ENCODE measurements at regions not wholly inside any gene's neighbourhood (a gene's known extent, or its start where the extent isn't known, plus 50 kb on each side); places are given as distances from the start of the nearest gene placed in this dataset.
"Not testable (repeated sequence)": the region's sequence is repeated elsewhere in the genome, so short reads cannot be mapped to it uniquely, and the experiment has no call there.

DNA sequence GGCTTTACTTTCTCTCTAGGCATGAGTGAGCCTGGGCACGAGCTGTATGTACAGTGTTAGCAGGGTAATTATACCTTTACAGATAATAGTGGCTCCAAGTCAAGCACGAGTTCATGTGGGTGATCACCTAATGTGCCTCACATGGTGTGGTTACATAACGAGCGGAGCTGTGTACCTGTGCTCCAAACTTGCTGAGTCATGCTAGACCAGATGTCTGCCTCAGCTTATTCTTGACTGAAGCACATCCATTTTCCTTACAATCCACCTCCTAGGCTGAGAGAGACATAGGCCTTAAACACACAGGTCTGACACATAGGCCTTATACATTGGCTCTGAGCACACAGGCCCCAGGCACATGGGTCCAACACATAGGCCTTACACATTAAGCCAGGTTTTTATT is 426.6 kb downstream of the GPAT3 start:
- Mint-ChIP-seq H3K4me1 (no peaks in the 10 kb centered on the region), H3K4me3 (no peak overlapping the region), H3K27ac (no peak overlapping the region), H3K27me3 (no peaks in the 10 kb centered on the region), H3K36me3 (ENCODE audit: low read depth) (no peaks in the 10 kb centered on the region), H3K9me3 (peaks cover 3% of the 10 kb centered on the region)
- DNase-seq (no peak), ATAC-seq (no peak)

DNA sequence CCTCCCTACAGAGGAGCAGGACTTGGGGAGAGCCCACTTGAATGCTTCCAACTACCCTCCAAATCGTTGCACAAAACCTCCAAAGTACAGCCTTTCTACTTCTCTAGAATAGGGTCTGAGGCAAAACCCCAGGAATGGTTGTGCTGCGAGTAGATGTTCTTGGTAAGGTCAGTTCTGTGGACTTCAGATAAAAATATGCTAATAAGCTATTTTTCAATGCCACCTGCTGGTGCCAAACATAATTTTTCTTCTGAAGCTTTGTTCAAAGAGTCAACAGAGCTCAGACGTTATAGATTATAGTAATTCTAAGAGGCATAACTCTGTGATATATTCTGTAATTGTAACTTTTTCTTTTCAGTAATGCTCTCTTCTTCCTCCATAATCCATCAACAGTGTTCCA is 425.7 kb downstream of the GPAT3 start:
- ATAC-seq: no peak
- Mint-ChIP-seq H3K27me3 (no peaks in the 10 kb centered on the region), H3K4me3 (no peak overlapping the region), H3K9me3 (peaks cover 3% of the 10 kb centered on the region), H3K36me3 (ENCODE audit: low read depth) (no peaks in the 10 kb centered on the region), H3K27ac (no peak overlapping the region), H3K4me1 (no peaks in the 10 kb centered on the region)
- DNase-seq: no peak

DNA sequence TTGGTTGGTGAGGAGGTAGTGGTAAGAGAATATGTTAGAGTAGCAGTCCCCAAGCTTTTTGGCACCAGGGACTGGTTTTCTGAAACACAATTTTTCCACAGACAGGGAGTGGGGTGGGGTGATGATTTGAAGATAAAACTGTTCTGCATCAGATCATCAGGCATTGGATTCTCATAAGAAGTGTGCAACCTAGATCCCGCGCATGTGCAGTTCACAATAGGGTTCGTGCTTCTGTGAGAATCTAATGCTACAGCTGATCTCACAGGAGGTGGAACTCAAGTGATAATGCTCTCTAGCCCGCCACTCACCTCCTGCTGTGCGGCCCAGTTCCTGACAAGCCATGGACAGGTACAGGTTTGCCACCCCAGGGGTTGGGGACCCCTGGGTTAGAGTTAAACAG is 423.3 kb downstream of the GPAT3 start:
- DNase-seq (no peak), ATAC-seq (no peak)
- Mint-ChIP-seq H3K27me3 (no peaks in the 10 kb centered on the region), H3K4me3 (no peak overlapping the region), H3K4me1 (no peaks in the 10 kb centered on the region), H3K9me3 (no peaks in the 10 kb centered on the region), H3K36me3 (ENCODE audit: low read depth) (no peaks in the 10 kb centered on the region), H3K27ac (no peak overlapping the region)

DNA sequence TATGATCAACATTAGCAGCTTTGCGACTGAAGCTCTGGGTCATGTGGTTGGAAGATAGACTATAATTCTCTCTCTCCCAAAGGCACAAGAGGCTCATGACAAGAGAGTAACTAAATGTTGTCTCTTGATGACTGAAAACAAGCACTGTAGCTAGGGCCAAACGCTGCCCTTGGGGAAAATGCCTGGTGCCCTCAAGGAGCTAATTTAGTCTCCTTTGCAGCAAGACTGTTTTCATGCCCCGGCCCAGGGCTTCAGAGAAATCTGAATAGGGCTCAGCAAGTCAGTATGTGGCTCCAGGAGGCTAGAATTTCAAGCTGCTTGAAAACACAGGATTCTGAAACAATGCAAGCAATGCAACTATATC is 411.9 kb downstream of the GPAT3 start:
- H3K4me3 Mint-ChIP-seq: no peak overlapping the region
- H3K27me3 Mint-ChIP-seq: no peaks in the 10 kb centered on the region
- H3K4me1 Mint-ChIP-seq: no peaks in the 10 kb centered on the region
- H3K27ac Mint-ChIP-seq: no peak overlapping the region
- ATAC-seq: no peak
- no peak for DNase-seq
- H3K9me3 Mint-ChIP-seq: no peaks in the 10 kb centered on the region
- H3K36me3 Mint-ChIP-seq (ENCODE audit: low read depth): no peaks in the 10 kb centered on the region

DNA sequence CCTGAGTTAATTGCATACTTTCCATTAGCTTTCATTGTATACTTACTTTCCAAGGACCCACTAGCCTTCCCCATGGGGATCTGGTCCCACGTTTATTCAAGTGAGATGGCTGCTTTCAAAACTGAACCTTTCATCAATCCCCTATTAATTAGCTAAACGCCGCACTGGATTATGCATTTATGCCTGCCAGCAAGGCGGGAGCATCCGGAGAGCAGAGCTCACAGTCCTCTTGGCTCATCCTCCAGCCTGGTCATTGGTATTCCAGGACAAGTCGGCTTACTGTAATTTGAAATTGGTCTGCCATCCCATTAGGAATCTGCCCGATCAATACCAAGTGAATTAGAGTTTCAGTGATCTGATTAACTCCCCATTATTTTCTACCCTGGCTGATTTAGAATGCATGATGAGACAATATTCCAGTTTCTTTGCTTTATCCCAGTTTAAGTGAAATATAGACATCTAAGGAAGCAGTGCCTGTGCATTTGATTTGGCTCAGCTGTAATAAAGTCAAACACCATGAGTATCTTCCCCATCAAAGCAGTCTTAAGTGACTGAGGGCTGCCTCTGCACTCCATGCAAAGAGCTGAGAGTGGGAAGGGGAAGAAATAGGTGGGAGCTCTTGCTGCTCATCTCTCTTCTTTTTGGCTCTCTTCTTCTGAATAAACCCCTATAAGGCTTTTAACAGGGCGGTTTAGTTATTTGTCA is 411.4 kb downstream of the GPAT3 start:
- no peak overlapping the region for H3K4me3 Mint-ChIP-seq
- no peak overlapping the region for H3K27ac Mint-ChIP-seq
- ATAC-seq (no peak), DNase-seq (no peak)
- no peaks in the 10 kb centered on the region for H3K27me3 Mint-ChIP-seq
- no peaks in the 10 kb centered on the region for H3K9me3 Mint-ChIP-seq
- no peaks in the 10 kb centered on the region for H3K36me3 Mint-ChIP-seq (ENCODE audit: low read depth)
- H3K4me1 Mint-ChIP-seq: no peaks in the 10 kb centered on the region

DNA sequence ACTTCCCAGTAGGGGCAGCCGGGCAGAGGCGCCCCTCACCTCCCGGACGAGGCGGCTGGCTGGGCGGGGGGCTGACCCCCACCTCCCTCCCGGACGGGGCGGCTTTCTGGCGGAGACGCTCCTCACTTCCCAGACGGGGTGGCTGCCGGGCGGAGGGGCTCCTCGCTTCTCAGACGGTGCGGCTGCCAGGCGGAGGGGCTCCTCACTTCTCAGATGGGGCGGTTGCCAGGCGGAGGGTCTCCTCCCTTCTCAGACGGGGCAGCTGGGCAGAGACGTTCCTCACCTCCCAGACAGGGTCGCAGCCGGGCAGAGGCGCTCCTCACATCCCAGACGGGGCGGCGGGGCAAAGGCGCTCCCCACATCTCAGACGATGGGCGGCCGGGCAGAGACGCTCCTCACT is 407.8 kb downstream of the GPAT3 start:
- DNase-seq; H3K36me3 Mint-ChIP-seq (ENCODE audit: low read depth); H3K27me3 Mint-ChIP-seq; H3K27ac Mint-ChIP-seq; ATAC-seq; H3K4me1 Mint-ChIP-seq; H3K9me3 Mint-ChIP-seq; H3K4me3 Mint-ChIP-seq: not testable (repeated sequence)

DNA sequence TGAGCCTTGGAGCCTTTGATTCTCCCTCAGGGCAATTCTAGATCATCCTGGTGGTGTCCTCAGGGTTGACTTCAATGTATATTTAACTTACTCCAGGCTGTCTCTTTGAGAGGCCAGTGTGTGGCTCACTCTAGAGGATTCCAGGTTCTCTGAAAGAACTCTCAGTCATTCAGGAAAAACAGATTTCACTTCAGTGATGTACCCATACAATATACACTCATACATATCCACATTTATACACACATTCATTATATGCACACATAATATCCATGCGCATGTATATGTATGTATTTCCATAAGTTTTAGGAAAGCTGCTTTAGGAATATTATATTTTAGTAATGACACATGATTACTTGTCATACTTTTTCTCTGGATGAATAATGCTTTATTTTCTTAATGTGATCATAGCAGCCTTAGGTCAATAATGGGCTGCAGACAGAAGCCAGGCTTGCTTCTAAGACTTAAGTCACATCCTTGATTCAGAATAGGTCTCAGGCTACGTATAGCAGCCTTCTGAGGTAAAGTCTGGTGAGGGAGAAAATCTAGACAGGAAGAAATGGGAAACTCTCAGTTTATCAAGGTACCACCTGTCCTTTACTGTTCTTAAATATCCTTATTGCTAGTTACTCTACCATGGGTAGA is 397.0 kb downstream of the GPAT3 start:
- ATAC-seq: no peak

DNA sequence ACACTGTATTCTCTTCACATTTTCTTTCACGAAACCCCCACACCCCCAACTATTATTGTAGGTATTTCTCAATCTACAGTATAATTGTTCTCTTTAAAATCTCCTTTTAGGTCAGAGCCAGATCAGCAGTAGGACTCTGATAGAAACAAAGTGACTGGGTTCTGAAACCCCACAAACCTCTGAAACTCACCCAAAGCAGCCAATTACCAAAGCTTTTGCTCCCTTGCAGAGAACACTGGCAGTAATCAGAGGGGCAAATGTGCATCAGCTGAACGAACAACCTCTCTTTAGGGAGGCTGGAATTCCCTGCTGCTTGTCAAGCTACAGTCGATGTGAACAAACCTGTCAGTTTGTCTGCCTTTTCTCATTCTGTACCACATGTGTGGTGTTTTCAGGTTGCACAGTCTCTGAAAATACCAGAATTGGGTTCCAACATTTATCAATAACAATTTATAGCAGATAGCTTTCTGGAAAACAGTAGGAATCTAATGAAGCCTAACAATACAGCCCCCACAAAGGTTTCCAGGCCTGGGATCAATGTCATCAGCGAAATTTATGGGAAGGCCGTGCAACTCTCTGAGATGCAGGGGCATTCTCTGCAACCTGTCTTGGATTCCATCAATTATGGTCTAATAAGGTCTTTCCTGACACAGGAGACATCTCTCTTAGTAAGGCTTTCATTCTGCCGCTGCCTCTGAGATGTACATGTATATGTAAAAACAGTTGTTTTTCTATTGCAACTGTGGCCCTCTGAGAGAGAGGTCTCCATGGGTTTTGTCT is 395.9 kb downstream of the GPAT3 start:
- peaks cover 2% of the 10 kb centered on the region for H3K27me3 Mint-ChIP-seq
- no peak for ATAC-seq
- H3K36me3 Mint-ChIP-seq (ENCODE audit: low read depth): no peaks in the 10 kb centered on the region
- no peak for DNase-seq
- H3K9me3 Mint-ChIP-seq: no peaks in the 10 kb centered on the region
- no peak overlapping the region for H3K27ac Mint-ChIP-seq
- no peaks in the 10 kb centered on the region for H3K4me1 Mint-ChIP-seq
- no peak overlapping the region for H3K4me3 Mint-ChIP-seq

More for the DNA sequence above, 397.0 kb downstream of the GPAT3 start:
- no peaks in the 10 kb centered on the region for H3K9me3 Mint-ChIP-seq
- H3K36me3 Mint-ChIP-seq (ENCODE audit: low read depth): no peaks in the 10 kb centered on the region
- H3K4me3 Mint-ChIP-seq: no peak overlapping the region
- H3K4me1 Mint-ChIP-seq: no peaks in the 10 kb centered on the region
- peaks cover 2% of the 10 kb centered on the region for H3K27me3 Mint-ChIP-seq
- DNase-seq: no peak
- H3K27ac Mint-ChIP-seq: no peak overlapping the region

DNA sequence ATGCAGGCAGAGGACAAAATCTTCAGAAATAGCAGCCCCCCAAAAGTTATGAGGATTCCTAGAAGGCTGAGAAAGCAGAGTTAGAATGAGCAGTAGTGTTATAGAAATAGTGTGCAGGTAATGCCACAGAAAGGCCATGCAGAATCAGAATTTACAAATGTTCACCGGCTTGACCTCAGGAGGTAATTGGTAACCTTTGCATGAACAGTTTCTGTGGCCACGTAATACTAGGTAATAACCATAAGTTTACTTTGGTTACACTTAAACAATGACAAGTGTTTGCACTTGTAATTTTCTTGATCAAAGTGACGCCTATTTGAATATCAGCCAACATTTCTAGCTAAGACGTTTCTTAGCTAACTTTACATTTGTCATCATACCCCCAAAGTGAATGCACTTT is 393.6 kb downstream of the GPAT3 start:
- ATAC-seq (no peak), DNase-seq (no peak)
- Mint-ChIP-seq H3K4me3 (no peak overlapping the region), H3K27me3 (no peaks in the 10 kb centered on the region), H3K4me1 (no peaks in the 10 kb centered on the region), H3K27ac (no peak overlapping the region), H3K9me3 (no peaks in the 10 kb centered on the region), H3K36me3 (ENCODE audit: low read depth) (no peaks in the 10 kb centered on the region)

DNA sequence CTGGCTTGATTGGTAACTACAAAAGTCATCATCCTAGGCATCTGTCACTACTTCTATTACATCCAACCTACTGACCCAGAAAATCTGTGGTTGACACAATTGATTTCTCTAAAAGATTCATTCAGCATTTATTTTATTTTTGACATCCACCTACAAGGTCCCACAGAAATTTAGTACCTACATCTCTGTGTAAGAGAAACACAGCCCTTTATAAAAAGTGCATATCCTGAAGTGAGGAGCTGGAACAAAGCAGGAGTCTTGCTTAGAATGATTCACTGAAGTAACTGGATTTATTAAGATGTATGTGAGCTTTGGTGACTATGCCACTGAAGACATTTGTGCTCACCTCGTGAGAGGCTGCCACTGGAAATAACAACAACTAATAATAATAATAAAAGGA is 391.0 kb downstream of the GPAT3 start:
- Mint-ChIP-seq H3K9me3 (no peaks in the 10 kb centered on the region), H3K4me3 (no peak overlapping the region), H3K36me3 (ENCODE audit: low read depth) (no peaks in the 10 kb centered on the region), H3K27me3 (no peaks in the 10 kb centered on the region), H3K27ac (no peak overlapping the region), H3K4me1 (no peaks in the 10 kb centered on the region)
- DNase-seq (no peak), ATAC-seq (no peak)

DNA sequence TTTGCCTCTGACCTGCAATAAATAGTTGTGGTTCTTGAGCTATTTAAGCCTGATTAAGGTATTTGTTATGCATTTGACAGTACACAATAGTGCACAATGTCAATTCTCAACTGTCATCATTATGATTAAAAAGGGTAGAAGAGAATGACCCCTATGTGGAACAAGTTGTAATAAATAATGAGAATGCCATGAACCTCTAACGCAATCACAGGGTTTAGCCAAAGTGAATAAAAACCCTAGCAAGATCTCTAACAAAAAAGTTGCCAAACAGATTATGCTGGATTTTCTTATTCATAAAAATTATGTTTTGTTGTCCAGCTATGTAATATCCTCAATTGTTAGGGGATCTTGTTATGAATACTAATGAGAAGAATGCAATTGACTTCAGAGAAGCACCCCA is 387.4 kb downstream of the GPAT3 start:
- Mint-ChIP-seq H3K36me3 (ENCODE audit: low read depth) (no peaks in the 10 kb centered on the region), H3K4me3 (no peak overlapping the region), H3K4me1 (no peaks in the 10 kb centered on the region), H3K27ac (no peak overlapping the region), H3K27me3 (no peaks in the 10 kb centered on the region), H3K9me3 (no peaks in the 10 kb centered on the region)
- ATAC-seq (no peak), DNase-seq (no peak)

DNA sequence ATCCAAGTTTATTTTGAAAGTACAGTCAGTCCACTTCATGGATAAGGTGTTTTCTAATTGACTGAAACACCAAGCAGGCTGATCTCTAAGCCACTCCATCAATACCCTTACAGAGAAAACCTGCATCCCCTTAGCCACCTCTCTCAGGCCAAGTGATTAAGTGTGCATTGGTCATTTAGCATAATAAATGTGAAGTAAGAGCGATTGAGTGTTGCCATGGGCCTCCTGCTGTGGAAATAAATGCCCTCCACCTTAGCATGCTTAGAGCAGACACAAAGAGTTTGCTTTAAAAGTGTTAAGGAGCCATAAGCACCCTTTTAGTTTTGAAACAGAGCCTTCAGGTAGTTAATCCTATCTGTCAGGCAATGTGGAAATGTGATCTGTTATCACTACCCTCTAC is 386.5 kb downstream of the GPAT3 start:
- no peaks in the 10 kb centered on the region for H3K9me3 Mint-ChIP-seq
- no peaks in the 10 kb centered on the region for H3K36me3 Mint-ChIP-seq (ENCODE audit: low read depth)
- no peak overlapping the region for H3K4me3 Mint-ChIP-seq
- no peak overlapping the region for H3K27ac Mint-ChIP-seq
- ATAC-seq: no peak
- H3K4me1 Mint-ChIP-seq: no peaks in the 10 kb centered on the region
- no peaks in the 10 kb centered on the region for H3K27me3 Mint-ChIP-seq
- no peak for DNase-seq

DNA sequence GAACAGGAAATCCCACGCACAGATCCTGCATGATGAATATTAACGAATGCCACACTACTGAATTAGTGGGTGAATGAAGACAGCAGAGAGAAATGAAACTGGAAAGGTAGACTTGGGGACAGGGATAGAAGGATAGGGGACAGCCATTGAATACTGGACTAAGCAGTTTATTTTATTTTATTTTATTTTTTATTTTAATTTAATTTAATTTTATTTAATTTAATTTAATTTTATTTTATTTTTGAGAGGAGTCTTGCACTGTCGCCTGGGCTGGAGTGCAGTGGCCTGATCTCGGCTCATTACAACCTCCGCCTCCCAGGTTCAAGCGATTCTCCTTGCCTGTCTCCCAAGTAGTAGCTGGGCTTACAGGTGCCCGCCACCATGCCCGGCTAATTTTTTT is 385.2 kb downstream of the GPAT3 start:
- DNase-seq (no peak), ATAC-seq (no peak)
- Mint-ChIP-seq H3K36me3 (ENCODE audit: low read depth) (no peaks in the 10 kb centered on the region), H3K27me3 (no peaks in the 10 kb centered on the region), H3K9me3 (no peaks in the 10 kb centered on the region), H3K4me3 (no peak overlapping the region), H3K4me1 (no peaks in the 10 kb centered on the region), H3K27ac (no peak overlapping the region)

DNA sequence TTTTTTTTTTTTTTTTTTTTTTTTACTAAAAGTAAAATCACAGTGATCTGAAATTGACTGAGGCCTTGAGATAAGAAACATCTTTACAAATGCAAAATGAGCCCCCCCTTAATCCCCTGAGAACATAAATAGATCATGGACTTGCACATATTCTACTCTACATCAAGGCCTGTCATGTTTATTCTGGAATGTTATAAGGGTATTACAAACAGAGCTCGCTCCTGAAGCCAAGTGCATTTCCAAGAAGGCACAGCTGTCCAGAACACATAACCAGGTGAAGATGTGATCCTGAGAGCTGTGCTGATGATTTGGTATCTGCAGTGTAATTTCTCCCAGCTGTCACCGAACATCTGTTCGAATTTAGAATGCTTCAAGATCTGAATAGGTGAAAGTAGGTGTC is 384.5 kb downstream of the GPAT3 start:
- no peaks in the 10 kb centered on the region for H3K4me1 Mint-ChIP-seq
- H3K27ac Mint-ChIP-seq: no peak overlapping the region
- ATAC-seq: no peak

DNA sequence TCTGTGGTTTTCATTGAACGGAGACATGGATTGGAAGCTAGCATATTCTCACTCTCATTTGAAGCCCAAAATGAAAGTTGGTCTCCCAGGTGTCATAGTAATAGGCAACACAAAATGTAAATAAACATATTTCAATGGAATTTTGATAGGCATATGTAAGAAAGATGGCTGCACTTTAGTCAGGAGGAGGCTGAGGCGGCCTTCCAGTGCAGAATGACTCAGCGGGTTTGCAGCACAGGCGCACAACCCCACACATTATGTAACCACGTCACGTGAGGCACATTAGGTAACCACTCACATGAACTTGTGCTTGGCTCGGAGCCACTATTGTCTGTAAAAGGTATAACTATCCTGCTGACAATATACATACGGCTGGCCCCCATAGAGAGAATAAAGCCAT is 381.7 kb downstream of the GPAT3 start:
- Mint-ChIP-seq H3K9me3 (no peaks in the 10 kb centered on the region), H3K27me3 (no peaks in the 10 kb centered on the region), H3K36me3 (ENCODE audit: low read depth) (no peaks in the 10 kb centered on the region), H3K4me3 (no peak overlapping the region), H3K27ac (no peak overlapping the region), H3K4me1 (no peaks in the 10 kb centered on the region)
- no peak for DNase-seq
- no peak for ATAC-seq

More for the DNA sequence above, 384.5 kb downstream of the GPAT3 start:
- no peak for DNase-seq
- H3K9me3 Mint-ChIP-seq: no peaks in the 10 kb centered on the region
- H3K36me3 Mint-ChIP-seq (ENCODE audit: low read depth): no peaks in the 10 kb centered on the region
- H3K4me3 Mint-ChIP-seq: no peak overlapping the region
- H3K27me3 Mint-ChIP-seq: no peaks in the 10 kb centered on the region

All from activated naive CD8-positive, alpha-beta T cell treated with anti-CD3 and anti-CD28 coated beads, Interleukin-2, amount 50 U/mL, for 24 hours (primary cell).